ENCODE measurements at regions not wholly inside any gene's neighbourhood (a gene's known extent, or its start where the extent isn't known, plus 50 kb on each side); places are given as distances from the start of the nearest gene placed in this dataset.

GRCh38 chr2:188677142-188677541, 297.0 kb upstream of the COL3A1 start:
- Histone ChIP-seq H3K27me3 (ENCODE audit: insufficient read depth) (no peaks in the 10 kb centered on the region), H2AFZ (ENCODE audit: low read depth) (no peak overlapping the region), H4K20me1 (ENCODE audit: insufficient read depth) (no peaks in the 10 kb centered on the region), H3K4me2 (no peak overlapping the region), H3K9ac (no peak overlapping the region), H3K9me2 (no peaks in the 10 kb centered on the region), H3F3A (replicated peaks; ENCODE audit: insufficient read depth) (peaks cover 20% of the 10 kb centered on the region), H3K79me2 (ENCODE audit: insufficient read depth) (no peaks in the 10 kb centered on the region), H3K27ac (ENCODE audit: low read depth in 2 of 2, low read length in 1 of 2) (no peak overlapping the region), H3K36me3 (replicated peaks in 1 of 2; ENCODE audit: control insufficient read depth in 1 of 2, insufficient read depth in 2 of 2, low read length in 1 of 2) (no peaks in the 10 kb centered on the region), H3K4me1 (ENCODE audit: control insufficient read depth in 1 of 2, insufficient read depth in 2 of 2, low read depth in 1 of 2, low read length in 1 of 2) (no peaks in the 10 kb centered on the region; a peak in 2 of 4 replicates), H3K4me3 (ENCODE audit: low read depth in 2 of 2, low read length in 1 of 2) (no peak overlapping the region), H3K9me3 (no peaks in the 10 kb centered on the region)
- no peak for DNase-seq
- CTCF ChIA-PET: no interaction called here
- no peak for TF ChIP-seq TAF1 (IDR thresholded peaks at IDR 0.05; ENCODE audit: borderline replicate concordance, low read depth, low read length)
- no peak for TF ChIP-seq FOSL2 (IDR thresholded peaks at IDR 0.05; ENCODE audit: borderline replicate concordance, low read depth)
- TF ChIP-seq GABPA (IDR thresholded peaks at IDR 0.05; ENCODE audit: low read depth): no peak
- no peak for TF ChIP-seq RXRA (IDR thresholded peaks at IDR 0.05; ENCODE audit: borderline replicate concordance, low read depth)
- no peak for TF ChIP-seq TEAD4 (IDR thresholded peaks at IDR 0.05; ENCODE audit: borderline replicate concordance, insufficient read depth)
- TF ChIP-seq, protein P1, sequence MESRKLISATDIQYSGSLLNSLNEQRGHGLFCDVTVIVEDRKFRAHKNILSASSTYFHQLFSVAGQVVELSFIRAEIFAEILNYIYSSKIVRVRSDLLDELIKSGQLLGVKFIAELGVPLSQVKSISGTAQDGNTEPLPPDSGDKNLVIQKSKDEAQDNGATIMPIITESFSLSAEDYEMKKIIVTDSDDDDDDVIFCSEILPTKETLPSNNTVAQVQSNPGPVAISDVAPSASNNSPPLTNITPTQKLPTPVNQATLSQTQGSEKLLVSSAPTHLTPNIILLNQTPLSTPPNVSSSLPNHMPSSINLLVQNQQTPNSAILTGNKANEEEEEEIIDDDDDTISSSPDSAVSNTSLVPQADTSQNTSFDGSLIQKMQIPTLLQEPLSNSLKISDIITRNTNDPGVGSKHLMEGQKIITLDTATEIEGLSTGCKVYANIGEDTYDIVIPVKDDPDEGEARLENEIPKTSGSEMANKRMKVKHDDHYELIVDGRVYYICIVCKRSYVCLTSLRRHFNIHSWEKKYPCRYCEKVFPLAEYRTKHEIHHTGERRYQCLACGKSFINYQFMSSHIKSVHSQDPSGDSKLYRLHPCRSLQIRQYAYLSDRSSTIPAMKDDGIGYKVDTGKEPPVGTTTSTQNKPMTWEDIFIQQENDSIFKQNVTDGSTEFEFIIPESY (IDR thresholded peaks at IDR 0.05; ENCODE audit: borderline replicate concordance, low read depth): no peak
- TF ChIP-seq, protein P2, sequence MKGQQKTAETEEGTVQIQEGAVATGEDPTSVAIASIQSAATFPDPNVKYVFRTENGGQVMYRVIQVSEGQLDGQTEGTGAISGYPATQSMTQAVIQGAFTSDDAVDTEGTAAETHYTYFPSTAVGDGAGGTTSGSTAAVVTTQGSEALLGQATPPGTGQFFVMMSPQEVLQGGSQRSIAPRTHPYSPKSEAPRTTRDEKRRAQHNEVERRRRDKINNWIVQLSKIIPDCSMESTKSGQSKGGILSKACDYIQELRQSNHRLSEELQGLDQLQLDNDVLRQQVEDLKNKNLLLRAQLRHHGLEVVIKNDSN (IDR thresholded peaks at IDR 0.05; ENCODE audit: borderline replicate concordance, low read depth): no peak
- TF ChIP-seq TCF12 (IDR thresholded peaks at IDR 0.05): no peak
- no peak for TF ChIP-seq EP300 (IDR thresholded peaks at IDR 0.05; ENCODE audit: borderline replicate concordance in 1 of 2, low read depth in 1 of 2, low read length in 1 of 2)
- TF ChIP-seq SIN3A (IDR thresholded peaks at IDR 0.05; ENCODE audit: borderline replicate concordance, low read depth, low read length): no peak
- no peak for TF ChIP-seq CHD2 (IDR thresholded peaks at IDR 0.05; ENCODE audit: low read length, partially characterized antibody)
- no peak for TF ChIP-seq RAD21 (IDR thresholded peaks at IDR 0.05; ENCODE audit: low read length)
- no peak for TF ChIP-seq CTCF (IDR thresholded peaks at IDR 0.05)
- no peak for TF ChIP-seq NFIC (IDR thresholded peaks at IDR 0.05; ENCODE audit: borderline replicate concordance)
- TF ChIP-seq, protein P3, sequence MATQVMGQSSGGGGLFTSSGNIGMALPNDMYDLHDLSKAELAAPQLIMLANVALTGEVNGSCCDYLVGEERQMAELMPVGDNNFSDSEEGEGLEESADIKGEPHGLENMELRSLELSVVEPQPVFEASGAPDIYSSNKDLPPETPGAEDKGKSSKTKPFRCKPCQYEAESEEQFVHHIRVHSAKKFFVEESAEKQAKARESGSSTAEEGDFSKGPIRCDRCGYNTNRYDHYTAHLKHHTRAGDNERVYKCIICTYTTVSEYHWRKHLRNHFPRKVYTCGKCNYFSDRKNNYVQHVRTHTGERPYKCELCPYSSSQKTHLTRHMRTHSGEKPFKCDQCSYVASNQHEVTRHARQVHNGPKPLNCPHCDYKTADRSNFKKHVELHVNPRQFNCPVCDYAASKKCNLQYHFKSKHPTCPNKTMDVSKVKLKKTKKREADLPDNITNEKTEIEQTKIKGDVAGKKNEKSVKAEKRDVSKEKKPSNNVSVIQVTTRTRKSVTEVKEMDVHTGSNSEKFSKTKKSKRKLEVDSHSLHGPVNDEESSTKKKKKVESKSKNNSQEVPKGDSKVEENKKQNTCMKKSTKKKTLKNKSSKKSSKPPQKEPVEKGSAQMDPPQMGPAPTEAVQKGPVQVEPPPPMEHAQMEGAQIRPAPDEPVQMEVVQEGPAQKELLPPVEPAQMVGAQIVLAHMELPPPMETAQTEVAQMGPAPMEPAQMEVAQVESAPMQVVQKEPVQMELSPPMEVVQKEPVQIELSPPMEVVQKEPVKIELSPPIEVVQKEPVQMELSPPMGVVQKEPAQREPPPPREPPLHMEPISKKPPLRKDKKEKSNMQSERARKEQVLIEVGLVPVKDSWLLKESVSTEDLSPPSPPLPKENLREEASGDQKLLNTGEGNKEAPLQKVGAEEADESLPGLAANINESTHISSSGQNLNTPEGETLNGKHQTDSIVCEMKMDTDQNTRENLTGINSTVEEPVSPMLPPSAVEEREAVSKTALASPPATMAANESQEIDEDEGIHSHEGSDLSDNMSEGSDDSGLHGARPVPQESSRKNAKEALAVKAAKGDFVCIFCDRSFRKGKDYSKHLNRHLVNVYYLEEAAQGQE (IDR thresholded peaks at IDR 0.05; ENCODE audit: low read depth, low read length): no peak
- TF ChIP-seq GATA2 (CRISPR knock-in tag; IDR thresholded peaks at IDR 0.05): no peak
- no peak for TF ChIP-seq SMC3 (IDR thresholded peaks at IDR 0.05; ENCODE audit: low read depth, low read length)
- no peak for TF ChIP-seq IRF3 (IDR thresholded peaks at IDR 0.05; ENCODE audit: low read depth, low read length)
- POLR2A ChIA-PET: no interaction called here

All from SK-N-SH (cell line).